HG02884 (cell line): ENCODE measurements at regions not wholly inside any gene's neighbourhood (a gene's known extent, or its start where the extent isn't known, plus 50 kb on each side); places are given as distances from the start of the nearest gene placed in this dataset.

ENCODE experiments used
- ATAC-seq: cut with Tn5 transposase; IDR thresholded peaks from one replicate; pipeline ENCODE4 v1.9.1; 2021; ENCODE audit warnings: mild to moderate bottlenecking, moderate library complexity; ENCODE audit not compliant: unreplicated experiment

DNA sequence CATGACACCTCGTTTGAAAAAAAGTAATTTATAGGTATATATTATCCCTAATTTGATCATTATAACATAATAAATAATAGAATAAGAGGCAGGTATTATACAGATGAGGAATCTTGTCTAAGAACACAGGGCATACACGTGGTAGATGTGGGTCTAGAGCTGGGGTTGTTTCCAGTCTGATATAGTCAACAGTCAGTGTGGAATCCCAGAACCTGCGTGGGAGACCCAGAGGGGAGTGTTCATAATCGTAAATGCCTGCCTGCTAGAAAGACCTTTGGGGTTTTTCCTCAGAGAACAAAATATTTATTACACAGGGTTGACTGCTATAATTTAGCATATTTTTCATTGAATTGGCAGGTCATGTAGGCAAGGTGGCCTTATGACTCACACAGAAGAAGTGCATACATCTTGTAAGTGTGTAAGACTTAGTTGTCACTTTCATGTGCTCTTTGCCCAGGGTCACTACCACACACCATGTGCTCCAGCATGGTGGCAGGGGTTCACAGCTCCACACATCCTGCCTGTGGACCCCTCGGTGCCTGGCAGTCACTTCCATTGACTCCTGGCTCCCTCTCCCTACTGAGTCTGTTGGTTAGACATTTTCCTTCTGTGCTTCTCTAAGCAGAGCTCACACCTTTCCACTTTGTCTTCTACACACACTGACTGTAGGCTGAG, 94.9 kb upstream of the IKZF1 start:
- ATAC-seq: no peak

GRCh38 chr7:50208378-50208982, 96.0 kb upstream of the IKZF1 start:
- no peak for ATAC-seq

- no peak for ATAC-seq
Observed at GRCh38 chr7:50207686-50208255, 96.7 kb upstream of the IKZF1 start.

- no peak for ATAC-seq
Observed at GRCh38 chr7:50207251-50207564, 97.3 kb upstream of the IKZF1 start.

DNA sequence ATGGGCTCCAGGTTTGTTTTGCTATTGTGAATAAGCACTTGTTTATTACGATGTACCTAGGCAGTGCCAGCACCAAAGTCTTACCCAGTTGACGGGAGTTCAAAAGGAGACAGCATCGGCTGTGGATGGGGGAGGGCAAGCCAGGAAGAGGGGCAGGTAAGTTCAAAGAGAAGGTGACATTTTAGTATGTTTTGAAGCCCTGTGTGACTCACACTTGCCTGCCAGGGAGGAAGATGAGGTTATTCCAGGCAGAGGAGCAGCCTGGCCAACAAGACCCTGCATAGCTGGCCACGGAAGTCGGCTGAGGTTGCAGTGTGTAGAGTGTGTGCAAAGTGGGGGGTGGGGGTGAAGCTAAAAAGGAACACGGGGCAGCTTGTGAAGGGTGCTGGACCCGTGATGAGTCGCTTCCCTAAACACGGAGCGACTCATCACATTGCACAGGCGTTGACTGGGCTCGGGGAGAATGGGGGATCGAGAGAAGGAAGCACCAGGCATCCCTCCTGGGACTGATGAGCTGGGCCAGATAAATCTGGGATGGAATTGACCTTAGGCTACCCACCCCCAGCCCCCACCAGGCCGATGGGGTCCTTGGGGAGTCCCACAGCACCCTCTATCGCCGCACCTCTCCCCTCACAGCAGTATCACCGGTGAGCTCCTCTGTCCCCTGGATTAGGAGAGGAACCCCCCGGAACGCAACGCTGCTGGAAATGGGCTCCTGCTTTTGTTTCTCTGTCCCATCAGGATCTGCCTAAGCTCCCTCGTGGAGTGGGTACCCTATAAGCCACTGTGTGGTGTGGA, 97.9 kb upstream of the IKZF1 start:
- ATAC-seq: no peak

- ATAC-seq: no peak
Observed at GRCh38 chr7:50205011-50205410, 99.5 kb upstream of the IKZF1 start.

- ATAC-seq: no peak
Observed at GRCh38 chr7:50204581-50204980, 99.9 kb upstream of the IKZF1 start.

DNA sequence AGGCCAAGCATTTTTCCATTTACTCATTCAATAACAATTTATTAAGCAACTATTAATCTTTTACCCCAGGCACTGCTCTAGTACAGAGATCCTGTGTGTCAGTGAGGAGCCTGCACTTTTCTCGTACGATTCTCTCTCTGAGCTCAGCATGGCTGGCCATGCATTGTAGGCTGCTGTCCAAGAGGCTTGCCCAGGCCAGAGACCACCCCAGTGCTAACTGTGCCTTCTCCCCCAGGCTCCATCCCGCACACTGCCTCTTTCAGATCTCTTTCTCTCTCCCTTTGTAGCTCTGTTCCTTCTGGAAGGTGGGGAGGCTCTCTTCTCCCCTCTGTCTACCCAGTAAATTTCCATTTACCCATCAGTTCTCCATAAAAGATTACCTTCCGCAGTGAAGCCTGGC, 101.0 kb upstream of the IKZF1 start:
- no peak for ATAC-seq

GRCh38 chr7:50202052-50202555, 102.4 kb upstream of the IKZF1 start:
- ATAC-seq: no peak

- no peak for ATAC-seq
Observed at GRCh38 chr7:50199824-50200223, 104.7 kb upstream of the IKZF1 start.

DNA sequence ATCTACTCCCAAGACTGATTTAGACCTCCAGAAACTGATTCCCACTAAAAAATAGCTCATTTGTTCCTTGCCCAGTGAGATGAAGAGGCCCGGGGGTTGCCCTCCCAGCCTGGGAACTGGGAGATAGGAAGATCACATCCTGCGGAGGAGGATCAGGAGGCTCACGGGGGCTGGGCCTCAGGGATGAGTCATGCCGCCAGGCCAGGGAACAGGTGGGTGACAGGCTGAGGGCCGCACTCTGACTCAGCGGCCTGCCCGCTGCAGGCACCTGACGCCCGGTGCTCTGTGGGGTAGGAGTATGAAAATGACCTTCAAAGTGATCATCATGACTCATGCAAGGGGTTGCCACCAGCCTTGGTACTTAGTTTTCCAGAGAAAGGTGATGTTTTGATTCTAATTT, 104.5 kb upstream of the ZPBP start:
- peak; percentile 88 for ATAC-seq

DNA sequence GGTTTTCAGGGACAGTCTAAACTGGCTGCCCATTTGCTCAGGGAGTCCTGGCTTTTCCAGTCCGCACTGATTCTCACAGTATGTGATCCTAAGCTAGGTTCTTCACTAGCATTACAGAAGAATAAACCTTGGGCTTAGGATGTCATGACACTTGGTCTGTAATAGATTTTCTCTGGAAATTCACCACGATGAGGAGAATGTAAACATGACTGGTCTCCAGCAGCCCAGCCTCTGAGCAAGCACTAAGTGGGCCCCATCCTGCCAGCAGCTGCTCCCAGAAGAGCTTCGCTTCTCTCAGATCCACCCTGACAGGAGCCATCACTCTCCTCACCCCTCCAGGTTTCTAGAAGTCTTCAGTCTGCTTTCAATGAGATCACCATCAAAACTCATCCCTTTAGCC, 103.7 kb upstream of the ZPBP start:
- ATAC-seq: no peak

GRCh38 chr7:50190776-50191175, 97.7 kb upstream of the ZPBP start:
- ATAC-seq: no peak

DNA sequence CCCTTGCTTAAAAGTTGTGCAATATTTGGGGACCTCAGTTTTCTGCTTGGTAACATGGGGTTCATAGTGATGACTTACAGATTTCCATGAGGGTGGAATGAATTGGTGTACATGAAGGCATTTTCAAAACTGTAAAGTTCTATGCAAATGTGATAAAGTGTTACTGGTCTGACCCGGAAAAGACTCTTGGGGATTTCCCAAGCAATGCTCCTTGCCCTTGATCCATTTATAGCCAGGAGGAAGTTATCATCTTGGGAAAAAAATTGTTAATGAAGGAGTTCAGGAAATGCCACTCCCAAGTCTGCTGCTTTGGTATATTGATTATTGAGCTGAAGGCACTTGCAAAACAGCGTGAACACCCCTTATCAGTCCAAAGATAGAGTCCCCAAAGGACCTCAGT, 96.3 kb upstream of the ZPBP start:
- no peak for ATAC-seq

DNA sequence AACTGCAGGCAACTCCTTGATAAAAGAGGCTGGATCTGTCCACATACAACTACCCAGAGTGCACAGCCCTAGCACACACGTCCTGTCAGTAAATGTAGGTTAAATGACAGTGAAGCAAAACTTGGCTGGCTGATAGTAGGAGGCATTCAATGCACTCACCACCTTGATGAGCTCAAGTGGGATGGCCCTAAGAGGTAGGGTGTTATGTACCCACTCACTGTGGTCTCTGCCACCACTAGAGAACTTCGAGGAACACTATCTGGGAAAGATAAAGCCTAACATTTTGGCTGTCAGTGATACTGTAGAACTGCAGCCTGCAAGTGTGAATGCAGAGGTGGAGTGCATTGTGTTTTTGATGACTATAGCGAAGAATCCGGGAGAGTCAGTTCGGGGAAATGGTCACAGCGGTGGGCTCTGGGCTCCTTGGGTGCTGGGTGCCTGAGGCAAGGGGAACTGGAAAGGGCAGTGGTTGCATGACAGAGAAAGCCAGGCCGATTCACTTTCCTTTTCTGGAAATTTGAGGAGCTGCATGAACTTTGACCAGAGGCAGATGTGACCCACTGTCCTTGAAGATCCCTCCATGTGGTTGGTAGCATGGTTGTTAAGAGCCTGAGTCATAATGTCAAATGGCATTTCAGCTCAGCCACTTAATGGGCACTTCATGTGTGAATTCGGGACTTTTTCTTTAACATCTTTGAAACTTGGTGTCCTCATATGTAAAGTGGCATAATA, 93.1 kb upstream of the ZPBP start:
- ATAC-seq: no peak

GRCh38 chr7:50185208-50185607, 92.2 kb upstream of the ZPBP start:
- ATAC-seq: no peak

- ATAC-seq: no peak
Observed at GRCh38 chr7:50184271-50184990, 91.4 kb upstream of the ZPBP start.

DNA sequence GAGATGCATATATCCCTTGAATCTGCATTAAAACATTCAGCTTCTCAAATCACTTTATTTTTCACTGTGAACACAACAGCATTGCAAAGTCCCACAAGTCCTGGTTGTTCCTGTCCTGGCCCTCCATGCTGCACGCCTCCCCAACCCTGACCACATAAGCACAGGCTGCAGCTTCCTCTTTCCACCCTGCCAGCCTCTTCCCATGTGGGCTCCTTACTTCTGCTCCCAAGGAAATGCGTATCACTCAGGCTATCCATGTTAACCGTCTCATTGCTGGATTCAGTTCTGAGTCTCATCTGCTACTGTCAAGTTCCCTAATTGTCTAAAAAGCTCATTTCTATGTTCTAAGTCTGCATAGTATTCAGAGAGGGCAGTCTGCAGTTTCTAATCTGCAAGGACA, 89.7 kb upstream of the ZPBP start:
- ATAC-seq: no peak

DNA sequence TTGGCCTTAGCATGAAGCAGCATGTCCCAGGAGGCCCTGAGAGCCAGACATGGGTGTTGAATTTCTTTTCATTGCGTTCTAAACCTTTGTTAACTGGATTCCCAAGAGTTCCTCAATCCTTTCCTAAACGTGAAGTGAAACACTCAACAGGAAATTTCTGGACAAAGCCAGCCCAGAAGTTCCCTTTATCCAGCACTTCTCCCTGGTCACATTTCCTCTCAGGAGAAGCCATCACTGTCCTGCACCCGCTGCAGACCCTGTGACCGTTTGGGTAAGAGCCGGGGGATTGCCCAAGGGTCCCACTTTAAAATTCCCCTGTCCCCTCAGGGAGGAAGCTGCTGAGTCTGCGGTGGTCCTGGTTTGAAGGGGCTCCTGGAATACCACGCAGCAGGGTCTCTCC, 88.0 kb upstream of the ZPBP start:
- ATAC-seq: no peak

DNA sequence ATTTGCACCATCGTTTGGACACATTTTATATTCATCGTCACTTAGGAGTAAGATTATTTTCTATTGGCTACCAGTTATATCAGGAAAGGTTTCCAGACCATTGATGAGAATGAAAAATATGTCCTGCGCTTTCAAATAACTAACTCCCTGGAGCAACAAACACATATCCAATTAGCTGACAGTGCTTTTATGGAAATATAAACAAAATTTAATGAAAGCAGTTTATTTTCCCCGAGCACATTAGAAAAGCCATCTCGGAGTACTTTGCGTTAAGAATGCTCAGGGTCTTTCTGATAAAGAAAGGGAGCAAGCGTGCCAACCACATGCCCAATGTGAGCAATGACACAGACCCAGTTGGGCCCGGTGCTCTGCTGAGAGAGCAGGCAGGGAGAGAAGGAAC, 85.1 kb upstream of the ZPBP start:
- ATAC-seq: no peak

GRCh38 chr7:50174948-50175347, 81.9 kb upstream of the ZPBP start:
- ATAC-seq: no peak
